HuH-7 (cell line): ENCODE measurements at regions not wholly inside any gene's neighbourhood (a gene's known extent, or its start where the extent isn't known, plus 50 kb on each side); places are given as distances from the start of the nearest gene placed in this dataset.

Experiments used
- DNase-seq: peaks from one replicate; pipeline ENCODE4 v3.0.0; 2011; ENCODE audit warnings: low spot score

- DNase-seq = no peak
These were observed 1876.0 kb upstream of the CELF4 start for GRCh38 chr18:39441648-39442047.

- DNase-seq = no peak
These were observed 1870.4 kb upstream of the CELF4 start for GRCh38 chr18:39435996-39436395.

- DNase-seq = no peak
These were observed 1869.6 kb upstream of the CELF4 start for GRCh38 chr18:39435209-39435608.

- DNase-seq = no peak
These were observed 1868.8 kb upstream of the CELF4 start for GRCh38 chr18:39434223-39434920.

- DNase-seq = no peak
These were observed 1859.7 kb upstream of the CELF4 start for GRCh38 chr18:39425172-39425850.

GRCh38 chr18:39424261-39424660 lies 1858.7 kb upstream of the CELF4 start:
- no peak for DNase-seq

GRCh38 chr18:39421276-39421675 lies 1855.7 kb upstream of the CELF4 start:
- DNase-seq = no peak

GRCh38 chr18:39419315-39419714 lies 1853.7 kb upstream of the CELF4 start:
- DNase-seq = no peak

GRCh38 chr18:39415471-39415870 lies 1849.9 kb upstream of the CELF4 start:
- no peak for DNase-seq

- no peak for DNase-seq
These were observed 1848.6 kb upstream of the CELF4 start for GRCh38 chr18:39414009-39414700.

- no peak for DNase-seq
These were observed 1841.3 kb upstream of the CELF4 start for GRCh38 chr18:39406941-39407340.

GRCh38 chr18:39403121-39403520 lies 1837.5 kb upstream of the CELF4 start:
- DNase-seq = no peak

GRCh38 chr18:39399662-39400061 lies 1834.1 kb upstream of the CELF4 start:
- no peak for DNase-seq

- DNase-seq = no peak
These were observed 1830.6 kb upstream of the CELF4 start for GRCh38 chr18:39396168-39396567.

- no peak for DNase-seq
These were observed 1824.3 kb upstream of the CELF4 start for GRCh38 chr18:39389800-39390379.

GRCh38 chr18:39380866-39381265 lies 1815.3 kb upstream of the CELF4 start:
- DNase-seq = no peak

- no peak for DNase-seq
These were observed 1814.7 kb upstream of the CELF4 start for GRCh38 chr18:39380186-39380725.

GRCh38 chr18:39375066-39375465 lies 1809.5 kb upstream of the CELF4 start:
- no peak for DNase-seq

- no peak for DNase-seq
These were observed 1806.4 kb upstream of the CELF4 start for GRCh38 chr18:39371996-39372395.

GRCh38 chr18:39366656-39367055 lies 1801.1 kb upstream of the CELF4 start:
- no peak for DNase-seq

GRCh38 chr18:39365836-39366485 lies 1800.4 kb upstream of the CELF4 start:
- DNase-seq = no peak

GRCh38 chr18:39360072-39360471 lies 1794.5 kb upstream of the CELF4 start:
- DNase-seq = no peak
